HepG2 (cell line): ENCODE measurements at regions not wholly inside any gene's neighbourhood (a gene's known extent, or its start where the extent isn't known, plus 50 kb on each side); places are given as distances from the start of the nearest gene placed in this dataset.

ENCODE experiments used
- ATAC-seq: fragments of 200-7000 bp; cut with Tn5 transposase; 3 replicates; pipeline ENCODE4 v1.9.1; 2020; ENCODE audit warnings: mild to moderate bottlenecking, moderate library complexity
- BruUV-seq: library from RNA; stranded (reverse); fragments of 400-500 nt; replicated peaks from 2 replicates; lab custom pipeline; 2021; lab: Mats Ljungman, UMichigan
- CTCF ChIA-PET: fragments of 300-600 bp; formaldehyde crosslinking; extraction: SDS; loops from one replicate; lab custom pipeline; 2021; ENCODE audit warnings: low total read pairs, inconsistent platforms, low intra/inter-chr PET ratio; lab: Yijun Ruan, JAX
- POLR2A ChIA-PET: fragments of 350-600 bp; sonication (Branson Sonifier 250); formaldehyde crosslinking; loops from one replicate; lab custom pipeline; 2020; ENCODE audit warnings: antibody characterized with exemption, inconsistent platforms; lab: Yijun Ruan, JAX
- DNase-seq: peaks from one replicate; pipeline ENCODE4 v3.0.0-alpha.2; 2015; ENCODE audit warnings: low spot score
- FAIRE-seq: peaks from 3 replicates; lab custom pipeline; 2011; peaks lifted over from hg19 to GRCh38; lab: Jason Lieb, UNC
- H2AFZ ChIP-seq: one replicate; pipeline ENCODE4 v1.6.1; 2011; ENCODE audit warnings: low read length, inconsistent platforms
- H3K27ac ChIP-seq: fragments of 300-600 bp; 3 replicates; pipeline ENCODE4 v1.8.0; 2011; ENCODE audit warnings: mixed run types, mild to moderate bottlenecking, mixed read lengths, low read length, inconsistent platforms; ENCODE audit not compliant: insufficient read depth; ENCODE audit errors: extremely low read length
- H3K27me3 ChIP-seq, 2 experiments: fragments of 200-600 bp in 1 of 2; 2 replicates in 1 of 2; 3 replicates in 1 of 2; pipeline versions ENCODE4 v1.6.0 to v1.8.0; 2011; ENCODE audit warnings: low read length in 2 of 2, mild to moderate bottlenecking in 2 of 2, moderate library complexity in 2 of 2, inconsistent platforms in 1 of 2; ENCODE audit not compliant: insufficient read depth in 2 of 2, control insufficient read depth in 1 of 2
- H3K36me3 ChIP-seq, 2 experiments: fragments of 200-600 bp in 1 of 2; replicated peaks in 1 of 2; 2 replicates in 1 of 2; 3 replicates in 1 of 2; pipeline versions ENCODE4 v1.5.1 to v1.8.0; 2011; ENCODE audit warnings: low read length in 2 of 2, inconsistent platforms in 1 of 2; ENCODE audit not compliant: insufficient read depth in 2 of 2, control insufficient read depth in 1 of 2
- H3K4me1 ChIP-seq: 2 replicates; pipeline ENCODE4 v1.5.1; 2012; ENCODE audit warnings: low read length, inconsistent platforms; ENCODE audit not compliant: insufficient read depth
- H3K4me2 ChIP-seq: 2 replicates; pipeline ENCODE4 v1.6.0; 2011; ENCODE audit warnings: low read depth, low read length, inconsistent platforms
- H3K4me3 ChIP-seq, 3 experiments: fragments of 200-600 bp in 1 of 3; sonication (generic), shearing (Covaris generic) in 1 of 3; replicated peaks in 1 of 3; 2 replicates each; pipeline ENCODE4 v1.5.1; 2011 to 2016; ENCODE audit warnings: low read length in 3 of 3, inconsistent platforms in 2 of 3, low read depth in 2 of 3, mild to moderate bottlenecking in 2 of 3, control low read depth in 1 of 3, mixed read lengths in 1 of 3; ENCODE audit not compliant: insufficient read depth in 1 of 3
- H3K79me2 ChIP-seq: one replicate; pipeline ENCODE4 v1.6.1; 2011; ENCODE audit warnings: low read length, inconsistent platforms; ENCODE audit not compliant: insufficient read depth
- H3K9ac ChIP-seq: 2 replicates; pipeline ENCODE4 v1.6.0; 2011; ENCODE audit warnings: mild to moderate bottlenecking, low read depth, low read length, inconsistent platforms; ENCODE audit not compliant: insufficient read depth
- H3K9me3 ChIP-seq: 2 replicates; pipeline ENCODE4 v1.5.1; 2012; ENCODE audit warnings: mild to moderate bottlenecking, low read length
- H4K20me1 ChIP-seq: 2 replicates; pipeline ENCODE4 v1.6.0; 2011; ENCODE audit warnings: inconsistent platforms, mild to moderate bottlenecking, low read length, moderate library complexity; ENCODE audit not compliant: insufficient read depth
- ADNP ChIP-seq: sonication (generic); formaldehyde crosslinking; IDR thresholded peaks from 2 replicates; pipeline ENCODE4 v1.4.0; 2020; ENCODE audit warnings: missing genetic modification reagents
- FOSL2 ChIP-seq: sonication (generic); formaldehyde crosslinking; IDR thresholded peaks from 2 replicates; pipeline ENCODE4 v1.4.0; 2020; ENCODE audit warnings: missing genetic modification reagents
- KDM3A ChIP-seq: IDR thresholded peaks from 2 replicates; pipeline ENCODE4 v1.6.1; 2018; ENCODE audit warnings: low read depth, missing compliant biosample characterization
- MXD3 ChIP-seq: IDR thresholded peaks from 2 replicates; pipeline ENCODE4 v1.6.1; 2016; ENCODE audit warnings: mild to moderate bottlenecking, missing biosample characterization, missing genetic modification reagents
- NCOR1 ChIP-seq: fragments of 200-600 bp; sonication (generic); IDR thresholded peaks from 2 replicates; pipeline ENCODE4 v1.7.0; 2017; ENCODE audit warnings: antibody characterized with exemption, low read length, borderline replicate concordance
- PHF5A ChIP-seq: IDR thresholded peaks from one replicate; pipeline ENCODE4 v1.6.1; 2018; ENCODE audit warnings: low read depth, missing genetic modification reagents; ENCODE audit not compliant: unreplicated experiment
- PRMT3 ChIP-seq: sonication (generic); formaldehyde crosslinking; IDR thresholded peaks from 2 replicates; pipeline ENCODE4 v1.8.1; 2022; ENCODE audit warnings: low read depth, mild to moderate bottlenecking, moderate library complexity, missing genetic modification reagents, borderline replicate concordance
- SAP130 ChIP-seq: IDR thresholded peaks from 2 replicates; pipeline ENCODE4 v1.6.1; 2016; ENCODE audit warnings: low read depth
- SYNCRIP ChIP-seq: fragments of 200-400 bp; formaldehyde crosslinking; IDR thresholded peaks from 2 replicates; pipeline ENCODE4 v1.6.1; 2018; ENCODE audit warnings: mild to moderate bottlenecking, low read depth, low read length; ENCODE audit not compliant: insufficient read depth
- ZFP36L1 ChIP-seq: sonication (generic); formaldehyde crosslinking; IDR thresholded peaks from 2 replicates; pipeline ENCODE4 v1.8.0; 2022; ENCODE audit warnings: mild to moderate bottlenecking, missing genetic modification reagents, moderate library complexity
- ZNF10 ChIP-seq: sonication (generic); formaldehyde crosslinking; IDR thresholded peaks from 2 replicates; pipeline ENCODE4 v1.4.0; 2020; ENCODE audit warnings: mild to moderate bottlenecking, low read depth, missing genetic modification reagents, borderline replicate concordance
- ZNF263 ChIP-seq: sonication (generic); formaldehyde crosslinking; IDR thresholded peaks from 2 replicates; pipeline ENCODE4 v1.4.0; 2020; ENCODE audit warnings: missing genetic modification reagents
- ZNF691 ChIP-seq: sonication (generic); formaldehyde crosslinking; IDR thresholded peaks from 2 replicates; pipeline ENCODE4 v1.4.0; 2020; ENCODE audit warnings: missing genetic modification reagents, low read depth, mild to moderate bottlenecking, borderline replicate concordance
- ZNF704 ChIP-seq: sonication (generic); formaldehyde crosslinking; IDR thresholded peaks from 2 replicates; pipeline ENCODE4 v1.8.1; 2023; ENCODE audit warnings: mild to moderate bottlenecking, inconsistent platforms, moderate library complexity, missing genetic modification reagents, borderline replicate concordance
- ZSCAN5A ChIP-seq: sonication (generic); formaldehyde crosslinking; IDR thresholded peaks from 2 replicates; pipeline ENCODE4 v1.8.0; 2022; ENCODE audit warnings: mild to moderate bottlenecking, missing genetic modification reagents, borderline replicate concordance
- in situ Hi-C: cut with HindIII; loops from 2 replicates; pipeline ENCODE4 v1.10.0; 2017; ENCODE audit warnings: low pct_unique_long_range_greater_than_20kb; ENCODE audit not compliant: extremely low pct_ligation_motif_present
- intact Hi-C: fragments of 100-400 bp; cut with micrococcal nuclease; formaldehyde crosslinking; loops from one replicate; pipeline ENCODE4 v1.10.0; 2022; ENCODE audit not compliant: unreplicated experiment

- Histone ChIP-seq H3K36me3 (no peaks in the 10 kb centered on the region), H3K9ac (no peak overlapping the region), H3K4me1 (no peaks in the 10 kb centered on the region), H3K4me3 (no peak overlapping the region), H3K79me2 (no peaks in the 10 kb centered on the region), H3K27ac (no peak overlapping the region), H3K27me3 (no peaks in the 10 kb centered on the region), H3K9me3 (peaks cover 21% of the 10 kb centered on the region), H3K4me2 (no peak overlapping the region), H4K20me1 (no peaks in the 10 kb centered on the region), H2AFZ (no peak overlapping the region)
- intact Hi-C loops = no loop called here
- POLR2A ChIA-PET = no interaction called here
- no peak for ATAC-seq
- no peak for TF ChIP-seq MXD3 (CRISPR knock-in tag)
- TF ChIP-seq ZNF691 (CRISPR knock-in tag) = no peak
- TF ChIP-seq PRMT3 (CRISPR knock-in tag) = no peak
- no peak for TF ChIP-seq ZSCAN5A (CRISPR knock-in tag)
- TF ChIP-seq KDM3A = no peak
- TF ChIP-seq PHF5A (CRISPR knock-in tag) = no peak
- no peak for TF ChIP-seq SAP130 (CRISPR knock-in tag)
- no peak for TF ChIP-seq NCOR1
- TF ChIP-seq SYNCRIP = no peak
- no peak for TF ChIP-seq FOSL2 (CRISPR knock-in tag)
- TF ChIP-seq ZFP36L1 (CRISPR knock-in tag) = no peak
- no peak for TF ChIP-seq ADNP (CRISPR knock-in tag)
- no peak for TF ChIP-seq ZNF10
- TF ChIP-seq ZNF704 (CRISPR knock-in tag) = no peak
- TF ChIP-seq ZNF263 (CRISPR knock-in tag) = no peak
- BruUV-seq = no TSS peak
- no peak for FAIRE-seq
- no peak for DNase-seq
- CTCF ChIA-PET = no interaction called here
- in situ Hi-C loops = no loop called here
These were observed 383.6 kb downstream of the EPHA7 start for GRCh38 chr6:93035756-93036155.
